Gastrocnemius medialis (tissue), 4 donors: ENCODE measurements at regions not wholly inside any gene's neighbourhood (a gene's known extent, or its start where the extent isn't known, plus 50 kb on each side); places are given as distances from the start of the nearest gene placed in this dataset.

ENCODE experiments used
- ATAC-seq, 2 donors: fragments of 150-250 bp; one replicate each; pipeline ENCODE4 v1.9.1; 2016
- DNase-seq, 2 donors: peaks; one replicate each; pipeline ENCODE4 v3.0.0-alpha.2; 2019
- H3K27ac ChIP-seq, 4 donors: fragments of 200-600 bp; sonication (generic); 1 replicate in 1 of 4; 2 replicates in 3 of 4; pipeline ENCODE4 v1.5.1; 2016 to 2018; ENCODE audit warnings: mild to moderate bottlenecking in 2 of 4, moderate library complexity in 1 of 4
- H3K27me3 ChIP-seq, 3 donors: fragments of 200-600 bp; sonication (generic) in 2 of 3; 1 replicate in 1 of 3; 2 replicates in 2 of 3; pipeline versions ENCODE4 v1.5.1 to v1.6.0; 2016 to 2019; ENCODE audit warnings: mild to moderate bottlenecking in 1 of 3, moderate library complexity in 1 of 3
- H3K36me3 ChIP-seq, 2 donors: fragments of 200-600 bp; sonication (generic) in 1 of 2; one replicate each; pipeline ENCODE4 v1.5.1; 2017 to 2018
- H3K4me1 ChIP-seq, 2 donors: fragments of 200-600 bp; sonication (generic) in 1 of 2; one replicate each; pipeline ENCODE4 v1.5.1; 2016 to 2017; ENCODE audit warnings: mild to moderate bottlenecking in 2 of 2
- H3K4me3 ChIP-seq, 4 donors: fragments of 200-600 bp; sonication (generic) in 3 of 4; 1 replicate in 1 of 4; 2 replicates in 3 of 4; pipeline ENCODE4 v1.5.1; 2016 to 2019; ENCODE audit warnings: mild to moderate bottlenecking in 2 of 4
- H3K9me3 ChIP-seq, 3 donors: fragments of 200-600 bp; sonication (generic) in 2 of 3; 1 replicate in 1 of 3; 2 replicates in 2 of 3; pipeline ENCODE4 v1.5.1; 2016 to 2019
- POLR2A ChIP-seq, 2 donors: fragments of 450-650 bp; IDR thresholded peaks; one replicate each; pipeline ENCODE4 v1.6.1; 2017; ENCODE audit warnings: antibody characterized with exemption in 2 of 2, mild to moderate bottlenecking in 2 of 2, moderate library complexity in 2 of 2
- in situ Hi-C, 4 donors: fragments of 200-750 bp; cut with MboI; loops; one replicate each; pipeline versions ENCODE4 v1.15.0 to v1.8.0; 2017; ENCODE audit warnings: low sequenced_read_pairs in 4 of 4
- intact Hi-C: fragments of 100-400 bp; cut with DNase I; formaldehyde crosslinking; loops from one replicate; pipeline ENCODE4 v1.15.1; 2023; ENCODE audit warnings: low total_unique reads
- TF ChIP-seq, protein P1 (sequence below), 5 experiments: fragments of 450-650 bp in 3 of 5; fragments of 200-600 bp in 2 of 5; sonication (generic) in 2 of 5; IDR thresholded peaks in 4 of 5; conservative IDR thresholded peaks in 1 of 5; 1 replicate in 4 of 5; 2 replicates in 1 of 5; pipeline ENCODE4 v1.5.1; 2016 to 2019; ENCODE audit warnings: antibody characterized with exemption in 5 of 5, mild to moderate bottlenecking in 3 of 5, moderate library complexity in 3 of 5

DNA sequence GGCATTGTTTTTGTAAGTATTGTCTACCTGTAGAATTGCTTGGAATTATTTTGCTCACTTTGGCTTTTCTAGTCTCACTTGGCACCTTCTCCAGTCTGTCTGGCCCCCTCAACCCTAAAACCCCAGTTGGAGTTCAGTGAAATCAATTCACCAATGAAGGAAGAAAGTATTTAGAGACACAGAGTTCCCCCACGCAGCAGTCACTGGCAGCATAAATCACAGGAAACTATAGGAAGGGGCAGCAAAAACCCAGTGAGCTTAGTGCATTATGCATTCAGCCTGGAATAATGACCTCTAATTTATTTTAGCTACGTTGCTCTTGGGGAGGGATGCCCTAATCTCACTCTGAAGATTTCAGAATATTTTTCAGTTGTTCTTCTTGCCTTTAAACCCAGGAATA, 204.7 kb upstream of the BLID start:
- H3K27ac ChIP-seq = no peak overlapping the region
- in situ Hi-C loops (no loop called here), intact Hi-C loops (no loop called here)
- no peaks in the 10 kb centered on the region for H3K27me3 ChIP-seq
- H3K36me3 ChIP-seq = no peaks in the 10 kb centered on the region
- DNase-seq (no peak), ATAC-seq (no peak)
- H3K4me3 ChIP-seq = no peak overlapping the region
- H3K4me1 ChIP-seq = no peaks in the 10 kb centered on the region
- H3K9me3 ChIP-seq = no peaks in the 10 kb centered on the region
- no peak for TF ChIP-seq POLR2A (IDR thresholded peaks at IDR 0.05)
- TF ChIP-seq, protein P1, sequence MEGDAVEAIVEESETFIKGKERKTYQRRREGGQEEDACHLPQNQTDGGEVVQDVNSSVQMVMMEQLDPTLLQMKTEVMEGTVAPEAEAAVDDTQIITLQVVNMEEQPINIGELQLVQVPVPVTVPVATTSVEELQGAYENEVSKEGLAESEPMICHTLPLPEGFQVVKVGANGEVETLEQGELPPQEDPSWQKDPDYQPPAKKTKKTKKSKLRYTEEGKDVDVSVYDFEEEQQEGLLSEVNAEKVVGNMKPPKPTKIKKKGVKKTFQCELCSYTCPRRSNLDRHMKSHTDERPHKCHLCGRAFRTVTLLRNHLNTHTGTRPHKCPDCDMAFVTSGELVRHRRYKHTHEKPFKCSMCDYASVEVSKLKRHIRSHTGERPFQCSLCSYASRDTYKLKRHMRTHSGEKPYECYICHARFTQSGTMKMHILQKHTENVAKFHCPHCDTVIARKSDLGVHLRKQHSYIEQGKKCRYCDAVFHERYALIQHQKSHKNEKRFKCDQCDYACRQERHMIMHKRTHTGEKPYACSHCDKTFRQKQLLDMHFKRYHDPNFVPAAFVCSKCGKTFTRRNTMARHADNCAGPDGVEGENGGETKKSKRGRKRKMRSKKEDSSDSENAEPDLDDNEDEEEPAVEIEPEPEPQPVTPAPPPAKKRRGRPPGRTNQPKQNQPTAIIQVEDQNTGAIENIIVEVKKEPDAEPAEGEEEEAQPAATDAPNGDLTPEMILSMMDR (IDR thresholded peaks at IDR 0.05 in 4 of 5, conservative IDR thresholded peaks at IDR 0.05 in 1 of 5) = no peak

DNA sequence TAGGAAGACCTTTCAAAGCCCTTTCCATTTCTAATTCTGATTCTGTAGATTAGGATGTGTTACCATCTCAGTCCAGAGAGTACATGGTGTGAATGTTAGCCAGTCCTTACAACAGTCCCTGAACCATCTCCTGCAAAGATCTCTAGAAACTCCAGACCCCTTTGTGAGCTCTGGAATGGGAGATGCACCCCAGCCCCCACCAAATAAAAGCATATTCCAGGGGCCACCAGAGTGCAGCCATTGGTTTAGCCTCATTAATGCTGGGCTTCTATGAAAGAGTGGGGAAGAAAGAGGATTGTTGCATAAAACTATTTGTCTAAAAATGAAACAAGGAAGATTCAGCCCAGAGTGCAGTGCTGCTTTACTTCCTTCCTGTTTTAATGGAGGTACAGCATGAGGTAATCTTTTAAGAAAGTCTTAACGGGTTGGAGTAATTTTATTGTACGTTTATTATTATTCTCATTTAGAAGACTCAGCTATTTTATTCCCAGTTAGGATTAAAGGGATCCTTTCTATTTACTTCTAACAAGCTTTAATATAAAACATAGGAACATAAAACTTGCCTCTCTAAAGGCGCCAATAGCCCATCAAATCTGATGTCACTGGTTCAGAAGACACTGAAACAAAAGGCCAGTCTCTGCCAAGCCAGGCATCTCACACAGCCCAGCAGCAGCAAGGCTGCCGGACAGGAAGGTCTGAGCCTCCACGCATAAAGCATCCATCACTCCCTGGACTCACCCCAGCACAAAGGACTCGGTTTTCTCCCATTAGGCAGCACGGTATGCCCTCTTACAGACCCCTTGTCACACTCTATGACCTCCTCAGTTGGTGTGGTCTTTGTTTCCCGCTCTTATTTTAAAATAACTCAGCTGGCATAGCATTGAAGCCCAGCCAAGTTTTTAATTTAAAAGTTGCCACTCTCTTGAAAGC, 203.9 kb upstream of the BLID start:
- DNase-seq = no peak
- intact Hi-C loops = no loop called here
- no peaks in the 10 kb centered on the region for H3K27me3 ChIP-seq
- no peaks in the 10 kb centered on the region for H3K36me3 ChIP-seq
- TF ChIP-seq POLR2A (IDR thresholded peaks at IDR 0.05) = no peak
- in situ Hi-C loops = no loop called here
- H3K4me1 ChIP-seq = no peaks in the 10 kb centered on the region
- no peak overlapping the region for H3K27ac ChIP-seq
- no peak for ATAC-seq
- H3K4me3 ChIP-seq = no peak overlapping the region
- no peaks in the 10 kb centered on the region for H3K9me3 ChIP-seq

DNA sequence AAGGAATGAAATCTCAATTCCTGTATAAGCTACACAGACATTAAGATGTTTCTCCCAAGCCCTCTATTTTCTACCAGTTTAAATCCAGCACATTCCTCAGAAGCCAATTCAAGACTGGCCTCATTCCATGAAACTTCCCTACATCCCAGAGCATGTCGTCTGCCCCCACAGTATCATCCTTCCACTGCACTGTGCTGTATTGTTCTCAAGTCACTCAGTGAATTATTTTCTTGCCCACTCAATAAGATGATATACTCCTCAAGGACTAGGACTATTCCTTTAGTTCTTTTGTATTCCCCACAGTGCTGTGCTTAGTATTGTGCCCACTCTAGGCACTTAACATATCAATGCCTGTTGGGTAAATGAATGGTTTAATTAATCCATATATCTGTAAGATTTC, 203.1 kb upstream of the BLID start:
- Histone ChIP-seq H3K4me3 (no peak overlapping the region), H3K36me3 (no peaks in the 10 kb centered on the region), H3K27ac (no peak overlapping the region), H3K9me3 (no peaks in the 10 kb centered on the region), H3K27me3 (no peaks in the 10 kb centered on the region), H3K4me1 (no peaks in the 10 kb centered on the region)
- intact Hi-C loops = no loop called here
- ATAC-seq (no peak), DNase-seq (no peak)
- no peak for TF ChIP-seq POLR2A (IDR thresholded peaks at IDR 0.05)
- TF ChIP-seq, protein P1 (IDR thresholded peaks at IDR 0.05 in 4 of 5, conservative IDR thresholded peaks at IDR 0.05 in 1 of 5) = no peak
- in situ Hi-C loops = no loop called here

DNA sequence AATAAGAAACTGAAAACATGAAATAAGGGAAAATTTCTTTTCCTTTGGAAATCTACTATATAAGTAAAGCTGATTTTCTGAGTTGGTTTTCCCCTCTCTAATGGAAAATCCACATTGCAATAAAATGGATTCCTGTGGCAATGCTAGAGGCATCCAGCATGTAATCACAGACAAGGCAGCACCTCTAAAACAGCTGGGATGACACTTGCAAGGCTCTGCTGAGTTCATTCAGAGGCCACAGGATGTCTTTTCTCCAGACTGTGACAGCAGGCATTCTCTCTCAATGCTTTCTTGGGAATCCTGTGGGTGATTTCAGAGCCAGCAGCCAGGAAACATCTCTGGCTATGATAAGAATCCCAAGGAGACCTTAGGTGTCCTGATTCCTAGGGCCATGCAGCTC, 201.3 kb upstream of the BLID start:
- intact Hi-C loops = no loop called here
- H3K27me3 ChIP-seq = no peaks in the 10 kb centered on the region
- H3K27ac ChIP-seq = no peak overlapping the region
- no peaks in the 10 kb centered on the region for H3K36me3 ChIP-seq
- in situ Hi-C loops = no loop called here
- no peaks in the 10 kb centered on the region for H3K9me3 ChIP-seq
- TF ChIP-seq, protein P1 (IDR thresholded peaks at IDR 0.05 in 4 of 5, conservative IDR thresholded peaks at IDR 0.05 in 1 of 5) = no peak
- no peak for TF ChIP-seq POLR2A (IDR thresholded peaks at IDR 0.05)
- H3K4me1 ChIP-seq = no peaks in the 10 kb centered on the region
- ATAC-seq (no peak), DNase-seq (no peak)
- no peak overlapping the region for H3K4me3 ChIP-seq

DNA sequence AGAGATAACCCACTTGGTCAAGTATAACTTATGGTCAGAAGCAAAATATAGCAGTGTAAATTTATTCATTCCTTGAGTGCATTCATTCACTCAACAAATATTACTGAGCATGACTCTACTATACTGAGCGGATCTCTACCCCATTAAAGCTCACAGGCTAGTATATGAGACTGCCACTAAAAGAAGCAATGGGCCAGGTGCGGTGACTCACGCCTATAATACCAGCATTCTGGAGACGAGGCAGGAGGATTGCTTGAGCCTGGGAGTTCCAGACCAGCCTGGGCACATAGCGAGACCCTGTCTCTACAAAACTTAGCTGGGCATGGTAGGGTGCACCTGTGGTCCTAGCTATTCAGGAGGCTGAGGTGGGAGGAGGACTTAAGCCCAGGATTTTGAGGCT, 197.6 kb upstream of the BLID start:
- no peaks in the 10 kb centered on the region for H3K27me3 ChIP-seq
- no peak overlapping the region for H3K4me3 ChIP-seq
- in situ Hi-C loops (no loop called here), intact Hi-C loops (loop anchor here (5.0 kb wide), 1 partner anchor 129 kb away; no protein-coding TSS in a partner anchor)
- ATAC-seq (no peak), DNase-seq (no peak)
- H3K4me1 ChIP-seq = peaks cover 6 to 13% of the 10 kb centered on the region in 2 donors
- TF ChIP-seq POLR2A (IDR thresholded peaks at IDR 0.05) = no peak
- TF ChIP-seq, protein P1 (IDR thresholded peaks at IDR 0.05 in 4 of 5, conservative IDR thresholded peaks at IDR 0.05 in 1 of 5) = no peak
- H3K27ac ChIP-seq = no peak overlapping the region
- no peaks in the 10 kb centered on the region for H3K9me3 ChIP-seq
- no peaks in the 10 kb centered on the region for H3K36me3 ChIP-seq
